K562 (cell line): ENCODE measurements at regions not wholly inside any gene's neighbourhood (a gene's known extent, or its start where the extent isn't known, plus 50 kb on each side); places are given as distances from the start of the nearest gene placed in this dataset.

Experiments used
- ATAC-seq: fragments of 200-7000 bp; cut with Tn5 transposase; 3 replicates; pipeline ENCODE4 v1.9.1; 2020; ENCODE audit warnings: moderate library complexity
- BruUV-seq: library from RNA; stranded (reverse); fragments of 400-500 nt; replicated peaks from 2 replicates; lab custom pipeline; 2021; lab: Mats Ljungman, UMichigan
- CTCF ChIA-PET: fragments of 300-600 bp; formaldehyde crosslinking; extraction: SDS; loops from one replicate; lab custom pipeline; 2021; ENCODE audit warnings: low intra/inter-chr PET ratio; lab: Yijun Ruan, JAX
- POLR2A ChIA-PET: fragments of 300-600, 350-650 bp; sonication (Branson Sonifier 250); formaldehyde crosslinking; extraction: SDS; loops from one replicate; lab custom pipeline; 2021; ENCODE audit warnings: antibody characterized with exemption, inconsistent platforms; lab: Yijun Ruan, JAX
- DNase-seq, 4 experiments: peaks; one replicate each; pipeline versions ENCODE4 v3.0.0 to v3.0.0-alpha.2; 2011 to 2018; ENCODE audit warnings: low spot score in 3 of 4, mixed read lengths in 3 of 4; ENCODE audit errors: extremely low read depth in 1 of 4
- FAIRE-seq: peaks from 2 replicates; lab custom pipeline; 2011; peaks lifted over from hg19 to GRCh38; lab: Jason Lieb, UNC
- H2AFZ ChIP-seq: 2 replicates; pipeline ENCODE4 v1.6.0; 2011; ENCODE audit warnings: low read depth, low read length, control low read depth, inconsistent platforms
- H3K27ac ChIP-seq: fragments of 200-600 bp; 3 replicates; pipeline ENCODE4 v1.8.0; 2011; ENCODE audit warnings: low read depth, mild to moderate bottlenecking, control low read depth, inconsistent platforms, low read length, moderate library complexity, mixed read lengths; ENCODE audit errors: extremely low read depth
- H3K27me3 ChIP-seq, 2 experiments: fragments of 300-600 bp in 1 of 2; 2 replicates in 1 of 2; 3 replicates in 1 of 2; pipeline versions ENCODE4 v1.6.0 to v1.8.0; 2011; ENCODE audit warnings: inconsistent platforms in 2 of 2, low read length in 2 of 2, mild to moderate bottlenecking in 1 of 2, mixed read lengths in 1 of 2, moderate library complexity in 1 of 2; ENCODE audit not compliant: control insufficient read depth in 2 of 2, insufficient read depth in 2 of 2
- H3K36me3 ChIP-seq: fragments of 300-600 bp; 3 replicates; pipeline ENCODE4 v1.8.0; 2011; ENCODE audit warnings: mild to moderate bottlenecking, low read length, inconsistent platforms; ENCODE audit not compliant: control insufficient read depth, insufficient read depth
- H3K4me1 ChIP-seq, 2 experiments: fragments of 200-600 bp in 1 of 2; replicated peaks in 1 of 2; 2 replicates in 1 of 2; 3 replicates in 1 of 2; pipeline versions ENCODE4 v1.5.1 to v1.8.0; 2011; ENCODE audit warnings: inconsistent platforms in 2 of 2, low read length in 2 of 2, mild to moderate bottlenecking in 1 of 2, mixed read lengths in 1 of 2, moderate library complexity in 1 of 2; ENCODE audit not compliant: control insufficient read depth in 2 of 2, insufficient read depth in 2 of 2
- H3K4me2 ChIP-seq: 2 replicates; pipeline ENCODE4 v1.6.1; 2011; ENCODE audit warnings: low read length, control low read depth, inconsistent platforms, mixed read lengths; ENCODE audit not compliant: insufficient read depth
- H3K4me3 ChIP-seq: fragments of 200-600 bp; sonication (generic), shearing (Covaris generic); 2 replicates; pipeline ENCODE4 v1.5.1; 2016; ENCODE audit warnings: control low read depth, inconsistent platforms
- H3K79me2 ChIP-seq: fragments of 200-600 bp; 3 replicates; pipeline ENCODE4 v1.8.0; 2011; ENCODE audit warnings: low read length, inconsistent platforms; ENCODE audit not compliant: control insufficient read depth, insufficient read depth
- H3K9ac ChIP-seq, 2 experiments: 2 replicates each; pipeline versions ENCODE4 v1.6.0 to v1.6.1; 2011; ENCODE audit warnings: low read depth in 2 of 2, low read length in 2 of 2, control low read depth in 1 of 2, inconsistent platforms in 1 of 2, mild to moderate bottlenecking in 1 of 2, mixed read lengths in 1 of 2; ENCODE audit not compliant: insufficient read depth in 1 of 2
- H3K9me1 ChIP-seq: one replicate; pipeline ENCODE4 v1.6.0; 2011; ENCODE audit warnings: inconsistent platforms, mild to moderate bottlenecking, low read length, moderate library complexity; ENCODE audit not compliant: control insufficient read depth, insufficient read depth
- H3K9me3 ChIP-seq: replicated peaks from 2 replicates; pipeline ENCODE4 v1.5.1; 2011; ENCODE audit warnings: low read depth, low read length, inconsistent platforms; ENCODE audit not compliant: control insufficient read depth, insufficient read depth
- H4K20me1 ChIP-seq: replicated peaks from 2 replicates; pipeline ENCODE4 v1.6.1; 2011; ENCODE audit warnings: low read length, inconsistent platforms, mixed read lengths; ENCODE audit not compliant: control insufficient read depth, insufficient read depth
- ADNP ChIP-seq: fragments of 200-800 bp; sonication (Bioruptor generic); IDR thresholded peaks from 2 replicates; pipeline ENCODE4 v1.6.1; 2016; ENCODE audit warnings: missing genetic modification characterization, missing compliant biosample characterization
- ATF7 ChIP-seq: fragments of 450-650 bp; IDR thresholded peaks from 2 replicates; pipeline ENCODE4 v1.7.1; 2014; ENCODE audit warnings: mild to moderate bottlenecking, moderate library complexity
- FOXK2 ChIP-seq, 2 experiments: fragments of 450-650 bp; IDR thresholded peaks in 1 of 2; conservative IDR thresholded peaks in 1 of 2; 2 replicates each; pipeline ENCODE4 v1.6.1; 2016; ENCODE audit warnings: low read depth in 2 of 2, mild to moderate bottlenecking in 1 of 2
- GATAD2A ChIP-seq: fragments of 450-650 bp; IDR thresholded peaks from 2 replicates; pipeline ENCODE4 v1.6.1; 2017
- GTF2A2 ChIP-seq: IDR thresholded peaks from 2 replicates; pipeline ENCODE4 v1.6.1; 2016; ENCODE audit warnings: mild to moderate bottlenecking, missing genetic modification characterization, missing compliant biosample characterization
- HMGN3 ChIP-seq: IDR thresholded peaks from 2 replicates; pipeline ENCODE4 v1.6.1; 2011; ENCODE audit warnings: borderline replicate concordance, low read depth, mild to moderate bottlenecking, mixed read lengths, low read length; ENCODE audit not compliant: insufficient read length; ENCODE audit errors: extremely low read depth
- HNRNPLL ChIP-seq: fragments of 200-400 bp; formaldehyde crosslinking; IDR thresholded peaks from 2 replicates; pipeline ENCODE4 v1.6.1; 2017; ENCODE audit warnings: low read length, low read depth, mild to moderate bottlenecking; ENCODE audit not compliant: poor library complexity, severe bottlenecking
- HNRNPUL1 ChIP-seq: fragments of 200-400 bp; formaldehyde crosslinking; IDR thresholded peaks from 2 replicates; pipeline ENCODE4 v1.6.1; 2017; ENCODE audit warnings: low read length
- KAT7 ChIP-seq: sonication (generic); formaldehyde crosslinking; IDR thresholded peaks from 2 replicates; pipeline ENCODE4 v1.8.0; 2022; ENCODE audit warnings: missing genetic modification reagents, mild to moderate bottlenecking, borderline replicate concordance
- PTTG1 ChIP-seq: fragments of 450-650 bp; IDR thresholded peaks from 2 replicates; pipeline ENCODE4 v1.6.1; 2016; ENCODE audit warnings: low read depth, mild to moderate bottlenecking, missing genetic modification characterization, missing compliant biosample characterization
- SAFB2 ChIP-seq: fragments of 200-400 bp; formaldehyde crosslinking; IDR thresholded peaks from 2 replicates; pipeline ENCODE4 v1.6.1; 2018; ENCODE audit warnings: borderline replicate concordance, low read length, low read depth, moderate library complexity; ENCODE audit not compliant: severe bottlenecking
- U2AF1 ChIP-seq: fragments of 200-400 bp; formaldehyde crosslinking; optimal IDR thresholded peaks from 2 replicates; pipeline ENCODE3; 2017; ENCODE audit warnings: mild to moderate bottlenecking, low read depth, low read length, moderate library complexity
- ZBTB1 ChIP-seq: sonication (generic); formaldehyde crosslinking; IDR thresholded peaks from 2 replicates; pipeline ENCODE4 v1.8.1; 2023; ENCODE audit warnings: missing genetic modification reagents, low read depth, mild to moderate bottlenecking, borderline replicate concordance
- ZNF140 ChIP-seq: fragments of 250-450 bp; sonication (Bioruptor Pico); IDR thresholded peaks from 2 replicates; pipeline ENCODE4 v1.8.0; 2021; ENCODE audit warnings: moderate library complexity, mild to moderate bottlenecking, inconsistent platforms
- ZNF224 ChIP-seq: sonication (generic); formaldehyde crosslinking; IDR thresholded peaks from 2 replicates; pipeline ENCODE4 v1.8.0; 2022; ENCODE audit warnings: mild to moderate bottlenecking, missing genetic modification reagents
- WGBS: fragments of 100-300 bp; shearing (Covaris generic); methylation state at CpG from one replicate; pipeline ENCODE4 v1.1.6; 2016; ENCODE audit warnings: low coverage, mixed read lengths; ENCODE audit not compliant: insufficient coverage; ENCODE audit errors: missing lambda C conversion rate; 5-methylcytosine and 5-hydroxymethylcytosine counted together
- in situ Hi-C: fragments of 300-500 bp; cut with MboI; formaldehyde crosslinking; loops from 4 replicates; pipeline ENCODE4 v1.15.0; 2018; ENCODE audit warnings: inconsistent platforms, mixed read lengths
- intact Hi-C: fragments of 100-400 bp; cut with micrococcal nuclease; formaldehyde crosslinking; loops from 2 replicates; pipeline ENCODE4 v1.14.2; 2022
- TF ChIP-seq, protein P1 (sequence below): fragments of 200-800 bp; sonication (Bioruptor generic); IDR thresholded peaks from 2 replicates; pipeline ENCODE4 v1.6.1; 2017; ENCODE audit warnings: missing genetic modification characterization, missing compliant biosample characterization

GRCh38 chr5:92568522-92568921, 1012.5 kb downstream of the NR2F1-AS1 start:
- no peaks in the 10 kb centered on the region for H3K4me1 ChIP-seq
- 2% methylated on average over 2 of the region's 2 CpGs for WGBS
- H3K9me3 ChIP-seq = no peaks in the 10 kb centered on the region
- H3K9me1 ChIP-seq = no peaks in the 10 kb centered on the region
- intact Hi-C loops (no loop called here), in situ Hi-C loops (no loop called here)
- no peaks in the 10 kb centered on the region for H3K79me2 ChIP-seq
- TF ChIP-seq GTF2A2 (tag) = no peak
- no peak for TF ChIP-seq ATF7
- TF ChIP-seq PTTG1 (tag) = no peak
- TF ChIP-seq FOXK2 (conservative IDR thresholded peaks at IDR 0.05 in 1 of 2, IDR thresholded peaks at IDR 0.05 in 1 of 2; ENCODE audit: low read depth in 2 of 2) = no peak
- TF ChIP-seq SAFB2 = no peak
- no peak for TF ChIP-seq ZBTB1
- no peak for TF ChIP-seq GATAD2A
- no peak for TF ChIP-seq ZNF224
- TF ChIP-seq, protein P1, sequence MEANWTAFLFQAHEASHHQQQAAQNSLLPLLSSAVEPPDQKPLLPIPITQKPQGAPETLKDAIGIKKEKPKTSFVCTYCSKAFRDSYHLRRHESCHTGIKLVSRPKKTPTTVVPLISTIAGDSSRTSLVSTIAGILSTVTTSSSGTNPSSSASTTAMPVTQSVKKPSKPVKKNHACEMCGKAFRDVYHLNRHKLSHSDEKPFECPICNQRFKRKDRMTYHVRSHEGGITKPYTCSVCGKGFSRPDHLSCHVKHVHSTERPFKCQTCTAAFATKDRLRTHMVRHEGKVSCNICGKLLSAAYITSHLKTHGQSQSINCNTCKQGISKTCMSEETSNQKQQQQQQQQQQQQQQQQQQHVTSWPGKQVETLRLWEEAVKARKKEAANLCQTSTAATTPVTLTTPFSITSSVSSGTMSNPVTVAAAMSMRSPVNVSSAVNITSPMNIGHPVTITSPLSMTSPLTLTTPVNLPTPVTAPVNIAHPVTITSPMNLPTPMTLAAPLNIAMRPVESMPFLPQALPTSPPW (CRISPR knock-in tag) = no peak
- TF ChIP-seq HNRNPUL1 = no peak
- TF ChIP-seq ADNP (tag) = no peak
- no peak for TF ChIP-seq ZNF140
- TF ChIP-seq KAT7 (CRISPR knock-in tag) = no peak
- TF ChIP-seq HMGN3 = no peak
- no peak for TF ChIP-seq HNRNPLL
- no peak for TF ChIP-seq U2AF1
- H3K4me2 ChIP-seq = no peak overlapping the region
- no peak for DNase-seq
- H3K4me3 ChIP-seq = no peak overlapping the region
- ChIA-PET CTCF (no interaction called here), POLR2A (no interaction called here)
- H3K27ac ChIP-seq = no peak overlapping the region
- no peak for ATAC-seq
- H3K36me3 ChIP-seq = no peaks in the 10 kb centered on the region
- FAIRE-seq = no peak
- H3K27me3 ChIP-seq = no peaks in the 10 kb centered on the region
- no peak overlapping the region for H2AFZ ChIP-seq
- no TSS peak for BruUV-seq
- no peak overlapping the region for H3K9ac ChIP-seq
- no peaks in the 10 kb centered on the region for H4K20me1 ChIP-seq
